GM12878 (cell line): ENCODE measurements at regions not wholly inside any gene's neighbourhood (a gene's known extent, or its start where the extent isn't known, plus 50 kb on each side); places are given as distances from the start of the nearest gene placed in this dataset.
"Not testable (repeated sequence)": the region's sequence is repeated elsewhere in the genome, so short reads cannot be mapped to it uniquely, and the experiment has no call there.

Experiments
- ATAC-seq: fragments of 200-7000 bp; cut with Tn5 transposase; 3 replicates; pipeline ENCODE4 v1.9.1; 2020; ENCODE audit warnings: mild to moderate bottlenecking, moderate library complexity
- BruUV-seq: library from RNA; stranded (reverse); fragments of 400-500 nt; replicated peaks from 2 replicates; lab custom pipeline; 2021; lab: Mats Ljungman, UMichigan
- CTCF ChIA-PET: fragments of 300-600 bp; sonication (Branson Sonifier 250); formaldehyde crosslinking; extraction: SDS; loops from one replicate; lab custom pipeline; 2021; ENCODE audit warnings: inconsistent platforms; lab: Yijun Ruan, JAX
- POLR2A ChIA-PET: fragments of 350-600 bp; formaldehyde crosslinking; extraction: SDS; loops from one replicate; lab custom pipeline; 2021; ENCODE audit warnings: inconsistent platforms; lab: Charles Lee
- RAD21 ChIA-PET: fragments of 300-600 bp; sonication (Branson Sonifier 250); formaldehyde crosslinking; loops from one replicate; lab custom pipeline; 2023; ENCODE audit warnings: antibody characterized with exemption; ENCODE audit not compliant: unreplicated experiment; lab: Charles Lee
- SMC1A ChIA-PET: fragments of 300-600 bp; sonication (Branson Sonifier 250); formaldehyde crosslinking; loops from one replicate; lab custom pipeline; 2023; ENCODE audit not compliant: unreplicated experiment, uncharacterized antibody; lab: Charles Lee
- DNase-seq: peaks from one replicate; pipeline ENCODE4 v3.0.0-alpha.2; 2011; ENCODE audit warnings: low read depth, low spot score
- FAIRE-seq: peaks from 3 replicates; lab custom pipeline; 2011; peaks lifted over from hg19 to GRCh38; lab: Jason Lieb, UNC
- H2AFZ ChIP-seq: 2 replicates; pipeline ENCODE4 v1.6.0; 2011; ENCODE audit warnings: low read depth, low read length, control low read depth; ENCODE audit not compliant: control insufficient read depth
- H3K27ac ChIP-seq: 2 replicates; pipeline ENCODE4 v1.5.1; 2011; ENCODE audit warnings: control low read depth; ENCODE audit not compliant: control insufficient read depth, insufficient read depth
- H3K27me3 ChIP-seq, 2 experiments: replicated peaks in 1 of 2; 2 replicates each; pipeline versions ENCODE4 v1.6.0 to v1.6.1; 2011; ENCODE audit warnings: low read length in 1 of 2; ENCODE audit not compliant: control insufficient read depth in 2 of 2, insufficient read depth in 2 of 2
- H3K36me3 ChIP-seq, 2 experiments: 2 replicates each; pipeline ENCODE4 v1.5.1; 2011; ENCODE audit warnings: low read length in 1 of 2; ENCODE audit not compliant: control insufficient read depth in 2 of 2, insufficient read depth in 2 of 2
- H3K4me1 ChIP-seq: 2 replicates; pipeline ENCODE4 v1.6.1; 2011; ENCODE audit warnings: mild to moderate bottlenecking, low read length, moderate library complexity, mixed read lengths; ENCODE audit not compliant: control insufficient read depth, insufficient read depth
- H3K4me2 ChIP-seq: 2 replicates; pipeline ENCODE4 v1.6.0; 2011; ENCODE audit warnings: control low read depth; ENCODE audit not compliant: control insufficient read depth, insufficient read depth
- H3K4me3 ChIP-seq: fragments of 200-600 bp; sonication (generic); 2 replicates; pipeline ENCODE4 v1.5.1; 2016
- H3K79me2 ChIP-seq: 2 replicates; pipeline ENCODE4 v1.6.0; 2011; ENCODE audit warnings: low read length; ENCODE audit not compliant: control insufficient read depth, insufficient read depth
- H3K9ac ChIP-seq: 2 replicates; pipeline ENCODE4 v1.8.0; 2011; ENCODE audit warnings: low read length, control low read depth, mixed read lengths; ENCODE audit not compliant: control insufficient read depth, insufficient read depth
- H3K9me3 ChIP-seq: replicated peaks from 3 replicates; pipeline ENCODE4 v1.5.1; 2011; ENCODE audit warnings: mild to moderate bottlenecking, low read length; ENCODE audit not compliant: control insufficient read depth, insufficient read depth
- H4K20me1 ChIP-seq: 2 replicates; pipeline ENCODE4 v1.6.0; 2011; ENCODE audit not compliant: control insufficient read depth, insufficient read depth
- ZNF687 ChIP-seq: fragments of 450-650 bp; IDR thresholded peaks from 2 replicates; pipeline ENCODE4 v1.6.1; 2017; ENCODE audit warnings: mild to moderate bottlenecking, moderate library complexity
- WGBS: methylation state at CpG from one replicate; pipeline ENCODE4 v1.1.6; 2016; ENCODE audit warnings: low lambda C conversion rate; ENCODE audit not compliant: insufficient replicate concordance, insufficient coverage; ENCODE audit errors: missing lambda C conversion rate; 5-methylcytosine and 5-hydroxymethylcytosine counted together
- in situ Hi-C: fragments of 300-500 bp; cut with MboI; formaldehyde crosslinking; loops from 9 replicates; pipeline ENCODE4 v1.14.3; 2018; ENCODE audit warnings: mixed read lengths
- intact Hi-C: fragments of 100-400 bp; cut with micrococcal nuclease; formaldehyde crosslinking; loops from one replicate; pipeline ENCODE4 v1.14.2; 2022; ENCODE audit not compliant: unreplicated experiment

DNA sequence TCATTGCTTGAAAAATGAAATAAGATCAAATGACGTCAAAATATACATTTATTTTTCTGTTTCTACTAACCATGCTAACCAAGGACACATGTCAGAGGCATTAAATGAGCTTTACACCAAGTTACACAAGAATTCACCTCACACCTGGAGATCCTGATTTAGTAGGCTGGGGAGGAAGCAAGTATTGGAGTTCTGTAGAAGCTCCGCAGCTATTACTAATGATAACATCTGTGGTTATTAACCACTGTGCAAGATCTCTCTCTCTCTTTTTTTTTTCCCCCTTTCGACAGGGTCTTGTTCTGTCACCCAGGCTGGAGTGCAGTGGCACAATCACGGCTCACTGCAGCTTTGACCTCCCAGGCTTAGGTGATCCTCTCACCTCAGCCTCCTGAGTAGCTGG, 104.0 kb downstream of the ZNF22 start (continued):
- TF ChIP-seq ZNF687 = no peak

DNA sequence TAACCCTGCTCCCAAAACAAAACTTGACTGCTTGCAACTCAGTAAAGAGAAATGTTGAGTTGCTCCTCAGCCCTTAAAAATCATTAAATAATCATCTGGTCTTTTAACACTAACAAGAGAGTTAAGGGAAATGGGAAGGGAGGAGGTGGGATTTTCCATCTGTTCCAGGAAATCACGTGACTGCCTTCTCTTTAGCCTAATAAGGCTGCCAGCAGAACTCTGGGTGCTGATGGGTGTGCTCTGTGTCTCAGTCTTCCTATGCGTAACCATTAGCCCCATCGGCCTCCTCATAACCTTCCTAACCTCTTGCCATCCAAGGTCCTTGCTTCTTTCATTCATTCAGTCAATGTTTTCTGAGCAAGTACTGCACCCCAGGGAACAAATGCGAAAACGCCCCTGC, 104.6 kb downstream of the ZNF22 start:
- ATAC-seq, FAIRE-seq, DNase-seq: not testable (repeated sequence)

More for the DNA sequence above, 104.6 kb downstream of the ZNF22 start:
- WGBS = 58% methylated on average over 5 of the region's 5 CpGs
- H2AFZ ChIP-seq, H3K79me2 ChIP-seq, H3K27me3 ChIP-seq, H3K9ac ChIP-seq, H3K9me3 ChIP-seq, CTCF ChIA-PET, intact Hi-C loops, in situ Hi-C loops, H3K4me3 ChIP-seq, H4K20me1 ChIP-seq, SMC1A ChIA-PET, H3K4me1 ChIP-seq, RAD21 ChIA-PET, H3K27ac ChIP-seq, POLR2A ChIA-PET, BruUV-seq, H3K4me2 ChIP-seq, H3K36me3 ChIP-seq: not testable (repeated sequence)
